Heart right ventricle (tissue), 16 donors: ENCODE measurements at regions not wholly inside any gene's neighbourhood (a gene's known extent, or its start where the extent isn't known, plus 50 kb on each side); places are given as distances from the start of the nearest gene placed in this dataset.

Experiments
- ATAC-seq, 8 donors: fragments of 200-7000 bp; cut with Tn5 transposase; one replicate each; pipeline ENCODE4 v1.9.1; 2020; ENCODE audit warnings: mild to moderate bottlenecking in 8 of 8, moderate library complexity in 8 of 8, moderate number of reproducible peaks in 1 of 8
- DNase-seq, 2 donors: peaks; one replicate each; pipeline ENCODE4 v3.0.0-alpha.2; 2020
- H3K27ac ChIP-seq, 10 donors: fragments of 200-600 bp; sonication (generic) in 2 of 10; one replicate each; pipeline versions ENCODE4 v1.5.0 to v1.8.0; 2020 to 2022; ENCODE audit warnings: mild to moderate bottlenecking in 3 of 10
- H3K27me3 ChIP-seq, 7 donors: fragments of 200-600 bp; one replicate each; pipeline ENCODE4 v1.8.0; 2021 to 2022; ENCODE audit warnings: mild to moderate bottlenecking in 2 of 7
- H3K36me3 ChIP-seq, 9 donors: fragments of 200-600 bp; sonication (generic) in 1 of 9; one replicate each; pipeline versions ENCODE4 v1.5.0 to v1.8.0; 2020 to 2022; ENCODE audit warnings: mild to moderate bottlenecking in 2 of 9
- H3K4me1 ChIP-seq, 9 donors: fragments of 200-600 bp; sonication (generic) in 1 of 9; one replicate each; pipeline versions ENCODE4 v1.5.0 to v1.8.0; 2020 to 2022; ENCODE audit warnings: mild to moderate bottlenecking in 4 of 9
- H3K4me3 ChIP-seq, 10 donors: fragments of 200-600 bp; sonication (generic) in 2 of 10; one replicate each; pipeline versions ENCODE4 v1.5.0 to v1.8.0; 2020 to 2022; ENCODE audit warnings: mild to moderate bottlenecking in 7 of 10, moderate library complexity in 2 of 10
- H3K9me3 ChIP-seq, 11 donors: fragments of 200-600 bp in 10 of 11; sonication (generic) in 2 of 11; one replicate each; pipeline versions ENCODE4 v1.5.0 to v1.8.0; 2013 to 2022; ENCODE audit warnings: mild to moderate bottlenecking in 2 of 11, control low read depth in 1 of 11, moderate library complexity in 1 of 11
- CTCF ChIP-seq, 9 donors: fragments of 200-600 bp; sonication (generic) in 2 of 9; IDR thresholded peaks; one replicate each; pipeline versions ENCODE4 v1.5.0 to v1.8.0; 2021 to 2022; ENCODE audit warnings: antibody characterized with exemption in 9 of 9, mild to moderate bottlenecking in 5 of 9, moderate library complexity in 1 of 9
- WGBS, 2 donors: extraction: QIAGEN DNeasy Blood & Tissue Kit; methylation state at CpG; one replicate each; pipeline ENCODE4 v1.1.7; 2013; ENCODE audit warnings: inconsistent platforms in 1 of 2; 5-methylcytosine and 5-hydroxymethylcytosine counted together
- intact Hi-C, 10 donors: fragments of 100-400 bp; cut with DNase I; formaldehyde crosslinking; loops; one replicate each; pipeline versions ENCODE4 v1.11.1 to v1.14.2; 2022
- donor health status: Arrhythmogenic right ventricular cardiomyopathy.
- donor health status: ischemic (EF 13 %, LVEDD 7.1; RV severe dilation, severe dysfunction).
- donor health status: healthy with polysubstance abuse.
- donor health status: DM: no; HTN: yes; CAD: no.
- donor health status: DM: no; HTN: no; CAD: no.
- donor health status: ischemic (EF 25% LVEDD 6.9; RV normal size, moderate dysfunction).
- donor health status: ischemic (EF 25% LVEDD 5.7; RV mildly dilated, moderate dysfunction).
- donor health status: healthy.
- donor health status: DM: yes; HTN: yes; CAD: no.
- donor health status: Ischemic cardiomyopathy.
- donor health status: ischemic (EF 35%, LVEDD 5.7; RV mildly dilated, moderate dysfunction).
- donor health status: nonischemic (EF 11% LVEDD 7.7; RV severe dilation, severe dysfunction).
- donor health status: DM: yes; HTN: yes; CAD: no.
- donor health status: PGD.
- donor health status: ischemic (EF 29% LVEDD 5.4; RV normal size, mild dysfunction).
- donor health status: nonischemic (EF 23%, LVEDD 6.1; RV moderate dilation, normal function).

- no peaks in the 10 kb centered on the region for H3K4me1 ChIP-seq
- H3K9me3 ChIP-seq, result peaks cover 0 to 11% (median 0%) of the 10 kb centered on the region in 11 donors
- no peak overlapping the region for H3K27ac ChIP-seq
- no peak overlapping the region for H3K4me3 ChIP-seq
- no peak for ATAC-seq
- 78 to 80% methylated on average over 11 of the region's 11 CpGs for WGBS, 2 donors
- no peaks in the 10 kb centered on the region for H3K36me3 ChIP-seq
- TF ChIP-seq CTCF (IDR thresholded peaks at IDR 0.05), result no peak
- DNase-seq, result no peak
- H3K27me3 ChIP-seq, result peaks cover 0 to 10% (median 0%) of the 10 kb centered on the region in 7 donors
- intact Hi-C loops, result no loop called here
Observed at GRCh38 chr14:98926146-98926545, 345.9 kb downstream of the BCL11B start.

GRCh38 chr14:98926801-98927200, 345.2 kb downstream of the BCL11B start:
- ATAC-seq (no peak), DNase-seq (no peak)
- Histone ChIP-seq H3K4me1 (no peaks in the 10 kb centered on the region), H3K27ac (no peak overlapping the region), H3K36me3 (no peaks in the 10 kb centered on the region), H3K27me3 (peaks cover 0 to 10% (median 0%) of the 10 kb centered on the region in 7 donors), H3K4me3 (no peak overlapping the region), H3K9me3 (peaks cover 0 to 11% (median 0%) of the 10 kb centered on the region in 11 donors)
- TF ChIP-seq CTCF (IDR thresholded peaks at IDR 0.05), result no peak
- intact Hi-C loops, result no loop called here
- 43 to 60% methylated on average over 4 of the region's 4 CpGs for WGBS, 2 donors

- peaks cover 0 to under 1% (median 0%) of the 10 kb centered on the region in 11 donors for H3K9me3 ChIP-seq
- 83 to 85% methylated on average over 9 of the region's 9 CpGs for WGBS, 2 donors
- no peak overlapping the region for H3K4me3 ChIP-seq
- TF ChIP-seq CTCF (IDR thresholded peaks at IDR 0.05), result no peak
- intact Hi-C loops, result no loop called here
- H3K4me1 ChIP-seq, result no peaks in the 10 kb centered on the region
- H3K27me3 ChIP-seq, result peaks cover 0 to 10% (median 0%) of the 10 kb centered on the region in 7 donors
- H3K27ac ChIP-seq, result no peak overlapping the region
- no peaks in the 10 kb centered on the region for H3K36me3 ChIP-seq
- ATAC-seq, result no peak
- DNase-seq, result no peak
Observed at GRCh38 chr14:98927986-98928385, 344.0 kb downstream of the BCL11B start.

- DNase-seq (no peak), ATAC-seq (no peak)
- no peak for TF ChIP-seq CTCF (IDR thresholded peaks at IDR 0.05)
- WGBS, 2 donors, result 72 to 82% methylated on average over 8 of the region's 8 CpGs
- Histone ChIP-seq H3K27me3 (peaks cover 0 to 10% (median 0%) of the 10 kb centered on the region in 7 donors), H3K9me3 (no peaks in the 10 kb centered on the region), H3K4me3 (no peak overlapping the region), H3K36me3 (no peaks in the 10 kb centered on the region), H3K4me1 (no peaks in the 10 kb centered on the region), H3K27ac (no peak overlapping the region)
- intact Hi-C loops, result no loop called here
Observed at GRCh38 chr14:98928418-98928817, 343.6 kb downstream of the BCL11B start.
